ENCODE measurements at regions not wholly inside any gene's neighbourhood (a gene's known extent, or its start where the extent isn't known, plus 50 kb on each side); places are given as distances from the start of the nearest gene placed in this dataset.

GRCh38 chr1:235925016-235925415 lies 58.3 kb upstream of the LYST start:
- DNase-seq (ENCODE audit: low read depth in 2 of 3, low spot score in 2 of 3): no peak

GRCh38 chr1:235923466-235924021 lies 56.8 kb upstream of the LYST start:
- DNase-seq (ENCODE audit: low read depth in 2 of 3, low spot score in 2 of 3): peak in 2 of 3 donors; percentile 14 to 50

DNA sequence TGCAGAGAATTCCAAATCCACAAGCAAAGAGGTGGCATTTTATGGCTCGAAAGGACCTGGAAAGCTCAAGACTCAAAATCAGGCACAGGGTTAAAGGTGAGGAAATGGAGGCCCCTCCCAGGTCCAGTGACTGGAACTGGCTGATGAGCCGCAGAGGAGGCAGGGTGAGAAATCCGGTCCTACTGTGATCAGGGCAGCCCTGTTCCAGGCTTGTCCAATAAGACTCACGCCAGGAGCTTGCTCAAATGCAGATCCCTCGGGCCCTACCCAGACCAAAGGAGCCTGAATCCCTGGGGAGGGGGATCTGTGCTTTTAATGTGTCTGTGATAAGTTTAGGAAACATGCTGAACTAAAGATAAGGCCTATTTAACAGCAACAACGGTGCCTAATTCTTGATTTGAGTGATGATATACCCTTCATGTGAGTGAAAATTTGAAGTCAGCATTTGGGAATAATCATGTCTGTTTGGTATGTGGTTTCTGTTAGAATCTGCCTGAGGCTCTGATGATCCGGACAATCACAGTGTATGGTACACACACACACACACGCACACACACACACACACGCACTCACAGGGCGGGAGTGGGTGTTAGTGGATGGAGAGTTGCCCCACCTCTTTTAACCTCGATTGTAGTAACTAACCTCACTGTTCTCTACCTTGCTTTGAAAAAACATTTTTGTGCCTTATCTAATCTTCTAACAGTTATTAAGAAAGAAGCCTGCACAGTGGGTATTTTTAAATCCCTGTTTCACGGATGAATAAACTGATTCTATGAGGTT lies 54.1 kb upstream of the LYST start:
- DNase-seq (ENCODE audit: low read depth in 2 of 3, low spot score in 2 of 3): no peak

GRCh38 chr1:235919833-235920441 lies 53.2 kb upstream of the LYST start:
- DNase-seq (ENCODE audit: low read depth in 2 of 3, low spot score in 2 of 3): no peak

DNA sequence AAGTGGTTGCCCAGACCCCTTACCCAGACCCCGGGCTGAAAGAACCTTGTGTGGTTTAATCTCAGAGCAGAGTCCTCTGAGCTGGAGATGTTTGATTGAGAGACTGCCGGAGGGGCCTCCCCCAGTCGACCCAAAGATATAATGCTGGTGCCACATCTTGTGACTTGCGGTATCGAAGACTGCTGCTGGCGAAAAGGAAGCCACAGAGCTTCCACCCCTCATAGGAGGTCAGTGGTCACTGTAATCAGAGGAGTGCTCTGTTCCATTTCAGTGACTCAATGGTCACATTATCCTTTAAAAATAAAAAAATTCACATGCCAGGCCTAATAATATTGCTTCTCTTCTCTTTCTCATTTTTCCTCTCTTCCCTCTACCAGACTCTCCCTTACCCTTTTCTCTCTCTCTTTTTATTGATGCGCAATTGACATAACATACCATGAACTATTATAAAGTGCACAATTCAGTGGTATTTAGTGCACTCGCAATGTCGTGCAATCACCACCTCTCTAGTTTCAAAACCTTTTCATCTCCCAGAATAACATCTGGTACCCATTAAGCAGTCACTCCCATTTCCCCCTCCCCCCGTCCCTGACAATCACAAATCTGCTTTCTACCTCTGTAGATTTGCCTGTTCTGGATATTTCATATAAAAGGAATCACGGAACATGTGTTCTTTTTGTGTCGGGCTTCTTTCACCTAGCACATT lies 52.6 kb upstream of the LYST start:
- no peak for DNase-seq (ENCODE audit: low read depth in 2 of 3, low spot score in 2 of 3)

DNA sequence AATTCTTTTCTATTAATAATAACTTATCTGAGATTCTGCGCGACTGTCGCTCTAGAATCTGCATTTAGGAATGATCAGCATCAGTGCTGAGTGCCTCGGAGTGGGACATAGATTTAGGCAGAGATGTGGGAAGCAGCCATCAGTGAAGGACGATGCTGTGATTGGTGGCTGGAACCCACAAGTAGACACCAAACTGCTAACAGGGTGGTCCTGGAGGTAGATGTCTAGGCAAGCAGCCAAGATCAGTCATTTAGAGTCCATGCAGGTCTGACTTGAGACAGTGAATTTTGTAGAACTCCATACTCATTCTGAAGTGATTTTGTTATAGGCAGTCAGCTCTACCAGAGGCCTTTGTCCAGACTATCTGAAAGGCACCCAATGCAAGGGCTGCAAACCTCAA lies 51.8 kb upstream of the LYST start:
- DNase-seq (ENCODE audit: low read depth in 2 of 3, low spot score in 2 of 3): no peak

GRCh38 chr1:235918032-235918431 lies 51.3 kb upstream of the LYST start:
- no peak for DNase-seq (ENCODE audit: low read depth in 2 of 3, low spot score in 2 of 3)

GRCh38 chr1:235917267-235917811 lies 50.6 kb upstream of the LYST start:
- DNase-seq (ENCODE audit: low read depth in 2 of 3, low spot score in 2 of 3): peak; percentile 23 to 95 (median 93)
